Uterus (tissue), 3 donors: ENCODE measurements at regions not wholly inside any gene's neighbourhood (a gene's known extent, or its start where the extent isn't known, plus 50 kb on each side); places are given as distances from the start of the nearest gene placed in this dataset.

Experiments
- DNase-seq, 2 donors: peaks; one replicate each; pipeline ENCODE4 v3.0.0-alpha.2; 2019 to 2020
- H3K27ac ChIP-seq, 2 donors: fragments of 200-600 bp; sonication (generic); 1 replicate in 1 of 2; 2 replicates in 1 of 2; pipeline ENCODE4 v1.5.1; 2016 to 2018
- H3K27me3 ChIP-seq, 2 donors: fragments of 200-600 bp; sonication (generic); one replicate each; pipeline ENCODE4 v1.5.1; 2018 to 2019; ENCODE audit warnings: control low read depth in 1 of 2
- H3K36me3 ChIP-seq, 2 donors: fragments of 200-600 bp; sonication (generic); one replicate each; pipeline ENCODE4 v1.5.1; 2019; ENCODE audit warnings: control low read depth in 1 of 2
- H3K4me1 ChIP-seq, 2 donors: fragments of 200-600 bp; sonication (generic); one replicate each; pipeline ENCODE4 v1.5.1; 2018 to 2019; ENCODE audit warnings: control low read depth in 1 of 2
- H3K4me3 ChIP-seq, 2 donors: fragments of 200-600 bp; sonication (generic); 1 replicate in 1 of 2; 2 replicates in 1 of 2; pipeline ENCODE4 v1.5.1; 2018 to 2019; ENCODE audit warnings: mild to moderate bottlenecking in 1 of 2
- H3K9me3 ChIP-seq, 2 donors: fragments of 200-600 bp; sonication (generic); one replicate each; pipeline ENCODE4 v1.5.1; 2019; ENCODE audit warnings: control low read depth in 1 of 2
- POLR2A ChIP-seq, 2 donors: fragments of 450-650 bp; IDR thresholded peaks; one replicate each; pipeline ENCODE4 v1.6.1; 2016; ENCODE audit warnings: antibody characterized with exemption in 2 of 2, mild to moderate bottlenecking in 1 of 2, moderate library complexity in 1 of 2
- intact Hi-C: fragments of 100-400 bp; cut with DNase I; formaldehyde crosslinking; loops from one replicate; pipeline ENCODE4 v1.15.1; 2023; ENCODE audit warnings: low total_unique reads
- TF ChIP-seq, protein P1 (sequence below), 4 experiments: fragments of 200-600 bp in 2 of 4; fragments of 450-650 bp in 2 of 4; sonication (generic) in 2 of 4; IDR thresholded peaks; one replicate each; pipeline ENCODE4 v1.5.1; 2016 to 2019; ENCODE audit warnings: antibody characterized with exemption in 4 of 4, mild to moderate bottlenecking in 2 of 4, moderate library complexity in 1 of 4
- donor health status: DM: yes; HTN: yes; CAD: no.

DNA sequence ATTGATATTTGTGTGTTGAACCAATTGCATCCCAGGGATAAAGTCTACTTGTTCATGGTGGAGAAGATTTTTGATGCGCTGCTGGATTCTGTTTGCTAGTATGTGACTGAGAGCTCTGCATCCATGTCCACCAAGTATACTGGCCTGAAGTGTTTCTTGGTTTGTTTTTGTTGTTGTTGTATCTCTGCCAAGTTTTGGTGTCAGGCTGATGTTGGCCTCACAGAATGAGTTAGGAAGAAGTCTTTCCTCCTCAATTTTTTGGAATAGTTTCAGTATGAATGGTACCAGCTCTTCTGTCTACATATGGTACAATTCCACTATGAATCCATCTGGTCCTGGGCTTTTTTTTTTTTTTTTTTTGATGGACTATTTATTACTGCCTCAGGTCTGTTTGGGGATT is 50.9 kb upstream of the OSTN start:
- Histone ChIP-seq H3K27me3 (no peaks in the 10 kb centered on the region), H3K36me3 (no peaks in the 10 kb centered on the region), H3K9me3 (no peaks in the 10 kb centered on the region), H3K4me1 (no peaks in the 10 kb centered on the region), H3K27ac (no peak overlapping the region), H3K4me3 (no peak overlapping the region)
- TF ChIP-seq POLR2A (IDR thresholded peaks at IDR 0.05), result no peak
- TF ChIP-seq, protein P1, sequence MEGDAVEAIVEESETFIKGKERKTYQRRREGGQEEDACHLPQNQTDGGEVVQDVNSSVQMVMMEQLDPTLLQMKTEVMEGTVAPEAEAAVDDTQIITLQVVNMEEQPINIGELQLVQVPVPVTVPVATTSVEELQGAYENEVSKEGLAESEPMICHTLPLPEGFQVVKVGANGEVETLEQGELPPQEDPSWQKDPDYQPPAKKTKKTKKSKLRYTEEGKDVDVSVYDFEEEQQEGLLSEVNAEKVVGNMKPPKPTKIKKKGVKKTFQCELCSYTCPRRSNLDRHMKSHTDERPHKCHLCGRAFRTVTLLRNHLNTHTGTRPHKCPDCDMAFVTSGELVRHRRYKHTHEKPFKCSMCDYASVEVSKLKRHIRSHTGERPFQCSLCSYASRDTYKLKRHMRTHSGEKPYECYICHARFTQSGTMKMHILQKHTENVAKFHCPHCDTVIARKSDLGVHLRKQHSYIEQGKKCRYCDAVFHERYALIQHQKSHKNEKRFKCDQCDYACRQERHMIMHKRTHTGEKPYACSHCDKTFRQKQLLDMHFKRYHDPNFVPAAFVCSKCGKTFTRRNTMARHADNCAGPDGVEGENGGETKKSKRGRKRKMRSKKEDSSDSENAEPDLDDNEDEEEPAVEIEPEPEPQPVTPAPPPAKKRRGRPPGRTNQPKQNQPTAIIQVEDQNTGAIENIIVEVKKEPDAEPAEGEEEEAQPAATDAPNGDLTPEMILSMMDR (IDR thresholded peaks at IDR 0.05), result no peak
- intact Hi-C loops, result no loop called here
- no peak for DNase-seq

DNA sequence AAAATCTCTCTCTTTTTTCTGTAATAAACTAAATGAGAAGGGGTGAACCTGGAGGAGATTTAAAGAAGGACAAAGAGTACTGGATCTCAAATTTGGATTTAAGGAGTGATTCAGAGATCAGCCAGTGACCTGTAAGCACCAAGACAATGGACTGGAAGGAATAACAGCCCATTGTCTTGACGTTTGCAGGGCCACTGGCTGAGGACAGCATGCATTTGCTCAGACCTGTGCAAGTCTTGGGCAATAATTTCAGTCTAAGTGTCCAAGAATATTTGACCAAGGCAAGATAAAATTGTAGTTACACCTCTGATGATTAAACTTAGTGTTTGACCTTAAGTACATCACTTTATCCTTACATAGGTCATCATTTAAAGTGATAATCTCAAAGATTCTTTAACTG is 55.8 kb upstream of the OSTN start:
- TF ChIP-seq, protein P1 (IDR thresholded peaks at IDR 0.05), result no peak
- no peak for TF ChIP-seq POLR2A (IDR thresholded peaks at IDR 0.05)
- Histone ChIP-seq H3K27me3 (no peaks in the 10 kb centered on the region), H3K36me3 (no peaks in the 10 kb centered on the region), H3K4me1 (no peaks in the 10 kb centered on the region), H3K27ac (no peak overlapping the region), H3K4me3 (no peak overlapping the region), H3K9me3 (no peaks in the 10 kb centered on the region)
- DNase-seq, result no peak
- intact Hi-C loops, result no loop called here

DNA sequence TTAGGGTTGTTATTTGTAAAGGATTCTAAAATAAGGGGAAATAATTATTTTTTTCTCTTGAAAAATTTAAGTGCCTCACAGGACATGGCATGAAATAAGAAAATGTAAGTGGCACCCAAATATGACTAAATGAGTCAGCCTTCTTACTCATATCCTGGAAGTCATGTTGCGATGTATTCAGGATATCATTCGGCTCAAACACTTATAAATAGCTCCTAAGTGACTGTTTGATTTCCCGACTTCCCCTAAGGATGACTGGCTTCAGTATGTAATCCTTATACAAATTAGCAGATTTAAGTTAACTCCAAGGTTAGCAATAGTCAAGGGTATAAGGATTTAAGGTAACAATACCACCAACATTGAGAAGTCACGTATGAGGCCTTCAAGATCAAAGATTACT is 57.3 kb upstream of the OSTN start:
- no peak for DNase-seq
- Histone ChIP-seq H3K4me3 (no peak overlapping the region), H3K27me3 (no peaks in the 10 kb centered on the region), H3K36me3 (no peaks in the 10 kb centered on the region), H3K27ac (no peak overlapping the region), H3K9me3 (no peaks in the 10 kb centered on the region), H3K4me1 (no peaks in the 10 kb centered on the region)
- TF ChIP-seq, protein P1 (IDR thresholded peaks at IDR 0.05), result no peak
- TF ChIP-seq POLR2A (IDR thresholded peaks at IDR 0.05), result no peak
- intact Hi-C loops, result no loop called here

DNA sequence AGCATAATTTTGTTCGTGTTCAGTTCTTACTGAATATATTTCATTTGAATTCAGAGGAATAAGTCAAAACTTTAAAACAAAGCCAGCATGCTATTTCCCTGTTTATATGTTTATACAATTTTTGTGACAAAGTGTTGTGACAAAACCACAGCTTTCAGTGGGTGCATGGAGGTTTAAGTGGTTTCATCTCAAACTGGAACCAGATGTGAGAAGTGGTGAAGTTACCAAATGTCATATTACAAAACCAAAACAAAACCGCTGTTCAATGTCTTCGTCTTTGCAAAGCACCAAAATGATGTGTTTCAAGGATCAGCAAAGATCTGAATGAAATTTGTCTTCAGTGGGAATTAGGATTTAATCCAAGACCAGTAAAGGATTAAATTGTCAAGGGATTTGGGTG is 59.3 kb upstream of the OSTN start:
- intact Hi-C loops, result no loop called here
- no peak for TF ChIP-seq POLR2A (IDR thresholded peaks at IDR 0.05)
- TF ChIP-seq, protein P1 (IDR thresholded peaks at IDR 0.05), result no peak

DNA sequence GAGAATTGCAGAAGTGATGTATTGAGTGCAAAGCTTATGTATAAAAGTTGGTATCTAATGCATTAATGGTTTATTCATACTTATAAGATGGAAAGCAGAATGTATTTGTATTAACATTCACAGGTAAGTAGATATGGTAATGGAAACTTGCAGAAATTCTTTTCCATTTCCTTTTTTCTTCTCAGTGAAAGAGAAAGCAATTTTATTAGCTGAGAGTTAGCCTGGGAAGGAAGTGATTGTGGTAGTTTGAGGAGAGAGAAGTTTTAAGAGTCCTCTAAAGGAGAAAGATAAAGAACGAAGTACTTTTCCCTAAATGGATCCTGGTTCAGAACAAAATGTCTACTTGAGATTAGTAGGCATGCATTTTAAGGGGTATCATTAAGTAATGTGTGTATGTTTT is 60.1 kb upstream of the OSTN start:
- no peak for DNase-seq
- no peaks in the 10 kb centered on the region for H3K4me1 ChIP-seq
- H3K27ac ChIP-seq, result no peak overlapping the region
- no peak overlapping the region for H3K4me3 ChIP-seq
- no peak for TF ChIP-seq POLR2A (IDR thresholded peaks at IDR 0.05)
- TF ChIP-seq, protein P1 (IDR thresholded peaks at IDR 0.05), result no peak
- H3K27me3 ChIP-seq, result no peaks in the 10 kb centered on the region
- H3K36me3 ChIP-seq, result no peaks in the 10 kb centered on the region
- intact Hi-C loops, result no loop called here
- H3K9me3 ChIP-seq, result no peaks in the 10 kb centered on the region

More for the DNA sequence above, 59.3 kb upstream of the OSTN start:
- Histone ChIP-seq H3K9me3 (no peaks in the 10 kb centered on the region), H3K27ac (no peak overlapping the region), H3K4me1 (no peaks in the 10 kb centered on the region), H3K4me3 (no peak overlapping the region), H3K36me3 (no peaks in the 10 kb centered on the region), H3K27me3 (no peaks in the 10 kb centered on the region)
- no peak for DNase-seq
